HL-60/S4 treated with phorbol 12-myristate 13-acetate at 8.2 ng/mL for 4 days and 3 days (cell line): ENCODE measurements at regions not wholly inside any gene's neighbourhood (a gene's known extent, or its start where the extent isn't known, plus 50 kb on each side); places are given as distances from the start of the nearest gene placed in this dataset.

Experiments used
- in situ Hi-C: fragments of 300-500 bp; cut with MboI; formaldehyde crosslinking; loops from 2 replicates; pipeline ENCODE4 v1.15.0; 2022; ENCODE audit warnings: low sequenced_read_pairs

DNA sequence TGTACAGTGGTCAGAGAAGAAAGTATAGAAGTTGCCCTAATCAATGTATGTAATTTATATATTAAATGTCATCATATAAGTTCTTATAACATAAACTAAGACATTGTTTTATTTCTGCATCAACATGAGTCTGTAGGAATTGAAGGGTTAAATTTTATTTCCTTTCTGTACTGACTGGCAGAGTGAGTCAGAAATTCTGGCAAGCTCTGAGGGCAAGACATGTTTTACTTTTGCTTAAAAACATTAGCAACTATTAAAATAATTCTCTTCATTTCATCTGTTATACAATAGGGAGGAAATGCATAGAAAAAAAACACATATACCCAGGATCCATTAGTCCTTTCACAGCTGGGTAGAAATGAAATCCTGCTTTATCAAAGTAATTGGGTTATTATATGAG is 171.4 kb upstream of the ALCAM start:
- in situ Hi-C loops, result no loop called here

DNA sequence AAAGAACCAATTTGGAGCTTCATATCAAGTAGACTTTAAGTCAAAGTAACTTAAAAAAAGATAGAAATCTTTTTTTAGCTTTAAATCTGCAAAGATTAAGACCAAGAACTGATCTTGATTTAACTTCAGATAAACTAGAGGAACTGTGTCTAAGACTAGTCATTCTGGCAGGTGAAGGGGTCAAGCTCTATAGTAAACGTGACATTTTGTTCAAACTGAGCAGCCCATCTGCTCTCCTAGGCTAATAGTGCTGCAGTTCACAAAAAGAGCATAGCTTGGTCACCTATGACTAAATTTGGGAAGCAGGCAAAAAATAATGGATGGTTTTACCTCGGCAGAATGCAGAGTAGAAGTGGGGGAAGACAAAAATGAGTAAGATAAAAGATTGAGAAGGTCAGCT is 168.8 kb upstream of the ALCAM start:
- in situ Hi-C loops, result no loop called here

DNA sequence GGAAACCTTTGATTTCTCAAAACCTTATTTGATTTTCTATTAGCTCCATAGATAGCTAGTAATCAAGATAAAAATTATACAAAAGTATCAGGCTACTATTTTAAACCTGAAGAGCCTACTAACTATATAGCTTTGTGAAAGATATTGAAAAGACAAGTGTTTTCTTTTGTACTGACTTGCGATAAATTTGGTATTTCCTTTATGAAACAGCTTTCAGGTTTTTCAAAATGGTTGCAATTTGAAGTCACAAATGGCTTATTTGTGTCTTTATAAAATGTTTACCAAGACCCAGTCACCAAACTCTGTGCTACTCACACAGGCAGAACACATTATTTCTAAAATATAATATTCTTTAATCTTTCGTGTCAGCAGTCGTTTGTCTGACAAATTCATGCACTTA is 167.5 kb upstream of the ALCAM start:
- in situ Hi-C loops, result no loop called here

DNA sequence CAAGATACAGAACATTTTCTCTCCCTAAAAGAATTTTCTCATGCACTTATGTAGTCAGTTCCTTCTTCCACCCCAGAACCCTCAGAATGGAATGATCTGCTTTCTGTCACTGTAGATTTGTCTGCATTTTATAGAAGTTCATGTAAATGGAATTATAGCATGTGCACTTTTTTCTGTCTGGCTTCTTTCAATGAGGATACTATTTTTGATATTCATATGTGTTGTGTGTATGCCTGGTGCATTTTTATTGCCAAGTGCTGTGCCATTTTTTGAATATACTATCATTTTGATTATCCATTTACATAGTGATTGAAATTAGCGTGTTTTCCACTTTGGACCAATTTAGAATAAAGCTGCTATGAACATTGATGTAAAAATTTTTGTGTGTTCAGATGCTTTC is 156.6 kb upstream of the ALCAM start:
- in situ Hi-C loops, result no loop called here

DNA sequence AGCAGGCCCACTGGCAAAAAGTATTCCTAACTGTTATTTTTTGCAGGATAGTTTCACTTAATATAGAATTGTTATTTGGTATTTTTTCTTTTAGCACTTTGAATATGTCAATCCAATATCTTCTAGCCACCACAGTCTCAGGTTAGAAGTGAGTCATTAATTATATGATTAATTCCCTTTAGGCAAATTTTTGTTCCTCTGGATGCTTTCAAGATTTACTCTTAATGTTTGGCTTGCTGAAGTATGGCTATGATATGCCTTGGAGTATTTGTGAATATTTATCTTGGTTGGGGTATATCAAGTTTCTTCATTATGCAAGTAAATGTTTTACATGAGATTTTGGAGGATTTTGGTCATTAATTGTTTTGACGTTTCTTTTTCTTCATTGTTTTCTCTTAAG is 152.1 kb upstream of the ALCAM start:
- in situ Hi-C loops, result no loop called here

DNA sequence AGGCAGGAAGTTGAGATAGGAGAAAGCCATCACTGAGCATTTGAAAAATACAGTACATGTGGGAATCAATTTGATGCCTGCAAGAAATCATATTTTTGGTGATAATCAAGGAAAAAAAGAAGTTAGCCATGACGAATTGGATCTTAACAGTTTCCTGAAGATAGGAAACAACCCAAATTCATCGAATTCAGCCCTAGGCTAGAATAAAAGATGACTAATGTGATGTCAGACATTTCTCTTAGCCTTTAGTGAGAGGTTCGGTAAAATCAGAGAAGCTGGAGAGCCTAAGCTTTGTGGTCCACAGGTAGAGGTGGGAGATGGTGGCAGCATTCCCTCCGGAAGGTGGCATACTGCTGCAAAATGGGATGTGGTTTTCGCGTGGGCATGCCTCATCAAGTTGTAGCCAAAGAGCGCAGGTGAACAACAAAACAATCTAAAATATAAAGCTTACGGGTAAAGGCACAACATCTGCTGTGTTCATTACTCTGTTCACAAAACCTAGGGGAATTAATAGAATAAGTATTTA is 144.1 kb upstream of the ALCAM start:
- in situ Hi-C loops, result no loop called here

DNA sequence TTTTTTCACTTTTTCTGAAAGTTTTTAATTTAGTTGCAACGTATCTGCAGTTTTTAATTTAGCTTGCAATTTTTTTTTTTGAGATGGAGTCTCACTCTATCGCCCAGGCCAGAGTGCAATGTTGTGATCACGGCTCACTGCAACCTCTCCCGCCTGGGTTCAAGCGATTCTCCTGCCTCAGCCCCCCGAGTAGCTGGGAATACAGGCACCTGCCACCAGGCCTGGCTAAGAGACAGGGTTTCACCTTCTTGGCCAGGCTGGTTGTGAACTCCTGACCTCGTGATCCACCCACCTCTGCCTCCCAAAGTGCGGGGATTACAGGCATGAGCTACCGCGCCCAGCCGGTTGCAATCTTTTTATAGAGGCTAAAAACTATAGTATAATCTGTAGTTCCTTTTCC is 142.9 kb upstream of the ALCAM start:
- in situ Hi-C loops, result no loop called here

DNA sequence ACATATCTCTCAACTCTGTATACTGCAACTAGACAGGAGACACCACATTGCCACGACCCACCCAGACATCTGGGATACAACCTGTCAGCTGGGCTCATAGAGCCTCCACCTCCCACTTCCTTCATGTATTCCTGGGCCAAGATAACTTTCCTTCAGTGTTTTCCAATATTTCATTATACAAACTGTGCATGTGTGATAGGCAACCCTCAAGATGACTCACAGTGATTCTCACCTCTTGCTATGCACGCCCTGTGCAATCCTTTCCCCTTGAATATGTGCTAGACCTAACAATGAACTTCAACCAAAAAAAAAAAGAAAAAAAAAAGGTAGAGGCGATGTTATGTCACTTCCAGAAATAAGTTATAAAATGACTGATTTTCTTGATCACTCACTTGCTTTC is 138.0 kb upstream of the ALCAM start:
- in situ Hi-C loops, result no loop called here

DNA sequence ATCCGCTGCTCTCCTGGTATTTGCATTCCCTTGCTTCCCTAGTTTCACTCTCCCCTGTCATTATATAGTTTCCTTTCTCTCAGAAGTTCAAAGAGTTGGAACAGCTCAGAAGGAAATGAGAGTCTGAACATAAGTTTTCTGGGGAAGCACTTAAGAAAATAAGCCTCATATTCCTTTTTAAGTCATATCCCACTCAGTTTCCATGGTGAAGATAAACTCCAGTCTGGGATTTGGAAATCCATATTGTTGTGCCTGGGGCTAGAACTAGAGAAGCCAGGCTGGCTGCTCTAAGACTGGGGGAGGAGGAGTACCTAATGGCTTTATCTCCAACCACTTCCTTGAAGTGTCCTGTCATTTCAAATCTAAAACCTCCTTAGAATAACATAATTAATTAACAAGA is 134.2 kb upstream of the ALCAM start:
- in situ Hi-C loops, result no loop called here

DNA sequence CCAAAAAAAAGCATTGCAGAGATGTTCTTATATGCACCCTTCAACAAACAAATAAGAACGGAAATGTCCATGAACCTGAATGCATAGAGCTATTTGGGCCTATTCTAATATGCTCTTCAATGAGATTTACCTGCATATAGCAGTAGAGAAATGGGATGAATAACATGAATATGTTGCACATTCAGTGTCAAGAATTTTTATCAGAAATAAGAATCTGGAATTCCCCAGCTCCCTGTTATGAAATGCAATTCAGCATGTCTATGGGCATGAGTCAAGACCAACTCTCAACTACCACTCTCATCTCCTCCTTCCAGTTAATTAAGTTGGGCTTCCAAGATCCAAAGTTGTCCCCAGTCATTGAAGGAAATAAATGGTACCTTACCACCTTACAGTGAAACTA is 133.7 kb upstream of the ALCAM start:
- in situ Hi-C loops, result no loop called here

DNA sequence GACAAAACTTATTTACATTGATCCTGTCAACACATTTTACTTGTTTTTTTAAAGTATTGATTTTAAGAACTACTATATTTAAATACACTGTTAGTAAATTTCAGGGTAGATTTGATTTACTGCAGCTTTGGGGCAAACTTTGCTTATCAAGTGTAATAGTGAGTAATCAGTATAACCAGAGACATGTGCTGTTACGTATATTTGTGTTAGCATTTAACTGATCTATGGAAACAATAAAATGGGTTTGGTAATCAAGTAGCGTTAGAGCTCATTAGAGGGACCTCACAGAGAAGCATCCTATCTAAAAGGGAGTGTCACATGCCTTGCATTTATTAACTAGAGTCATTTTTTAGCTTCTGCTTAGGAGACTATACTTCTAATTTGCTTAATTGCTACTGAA is 131.5 kb upstream of the ALCAM start:
- in situ Hi-C loops, result no loop called here

DNA sequence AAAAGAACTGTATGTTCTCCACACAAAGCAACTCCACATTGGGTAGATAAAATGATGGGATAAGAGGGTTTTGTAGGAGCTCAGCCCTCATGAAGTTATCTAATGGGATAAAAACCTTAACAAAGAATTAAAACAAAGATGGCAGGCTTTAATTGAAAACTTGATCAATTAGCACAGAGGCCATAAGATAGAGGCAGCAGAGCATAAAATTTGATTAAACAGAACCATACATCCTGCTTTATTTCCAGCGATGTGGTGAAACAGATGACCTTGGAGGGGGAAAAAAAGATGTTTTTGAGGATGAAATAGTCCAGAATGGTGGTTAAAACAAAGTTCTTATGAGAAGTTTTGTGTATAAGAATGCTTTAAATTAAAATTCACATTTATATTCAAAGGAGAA is 130.9 kb upstream of the ALCAM start:
- in situ Hi-C loops, result no loop called here

DNA sequence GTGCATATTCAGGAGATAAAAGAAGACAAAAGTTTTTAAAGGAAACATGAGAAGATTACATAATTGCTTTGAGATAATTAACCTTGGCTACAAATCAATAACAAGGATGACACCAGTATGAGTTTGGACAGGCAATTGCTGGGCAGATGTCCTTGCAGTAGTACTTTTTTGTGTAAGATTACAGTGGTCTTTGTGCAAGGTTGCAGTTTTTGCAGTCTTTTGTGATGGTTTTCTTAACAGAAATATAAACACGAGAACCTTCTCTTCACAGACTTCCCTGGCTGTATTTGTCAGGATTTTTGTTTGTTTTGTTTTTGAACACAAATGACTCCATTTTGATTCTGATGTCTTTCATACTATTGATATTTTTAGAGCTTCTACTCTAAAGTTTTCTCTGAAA is 128.3 kb upstream of the ALCAM start:
- in situ Hi-C loops, result no loop called here

DNA sequence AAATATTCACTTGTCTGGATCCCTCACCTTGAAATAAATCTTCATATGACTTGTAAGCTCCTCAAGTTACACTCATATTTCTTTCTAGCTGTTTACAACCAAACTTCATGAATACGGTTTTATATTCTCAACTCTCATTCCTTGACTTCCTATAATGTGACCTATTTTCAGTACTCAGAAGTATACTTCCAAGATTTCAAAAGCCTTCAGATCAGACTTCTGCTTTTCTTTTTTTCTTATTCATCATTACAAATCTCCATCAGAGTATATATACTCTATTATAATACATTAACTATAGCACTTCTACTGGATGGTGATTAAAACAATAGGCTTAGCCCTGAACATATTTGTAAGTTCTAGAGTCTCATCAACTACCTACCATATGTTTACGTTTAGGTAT is 123.6 kb upstream of the ALCAM start:
- in situ Hi-C loops, result no loop called here

DNA sequence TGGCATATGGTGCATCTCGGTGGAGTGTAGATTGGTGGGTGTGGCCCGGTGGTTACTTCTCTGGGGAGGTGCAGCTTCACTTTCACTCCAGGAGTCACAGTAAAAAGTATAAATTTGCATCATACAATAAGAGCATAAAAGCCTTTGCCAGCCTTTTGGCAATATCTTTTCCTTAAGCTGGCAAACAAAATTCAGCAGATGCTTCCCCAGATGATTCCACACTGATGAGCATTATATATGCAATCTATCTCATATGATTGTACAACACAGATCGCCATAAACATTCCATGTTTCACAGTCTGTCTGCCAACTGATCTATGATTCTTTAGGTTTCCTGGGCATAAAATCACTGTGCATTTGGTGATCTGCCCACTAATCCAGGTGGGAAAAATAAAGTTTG is 120.2 kb upstream of the ALCAM start:
- in situ Hi-C loops, result no loop called here

DNA sequence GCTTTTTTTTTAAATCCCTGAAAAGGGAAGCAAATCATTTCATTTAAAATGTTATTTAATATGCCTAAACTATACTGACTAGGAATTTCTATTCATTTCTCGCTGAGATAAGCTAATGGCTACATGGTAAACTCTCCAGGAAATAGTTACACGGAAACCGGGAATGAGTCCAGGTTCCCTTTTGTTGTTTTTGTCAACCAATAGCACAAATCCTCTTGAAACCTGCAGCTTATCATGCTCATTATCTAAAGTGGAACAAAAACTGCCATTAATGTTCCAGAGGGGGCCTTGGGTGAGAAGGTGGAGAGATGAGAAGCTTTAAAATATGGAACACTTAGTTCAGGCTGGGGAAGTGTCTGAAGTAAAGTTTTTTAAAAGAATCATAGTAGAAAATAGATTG is 113.5 kb upstream of the ALCAM start:
- in situ Hi-C loops, result no loop called here

DNA sequence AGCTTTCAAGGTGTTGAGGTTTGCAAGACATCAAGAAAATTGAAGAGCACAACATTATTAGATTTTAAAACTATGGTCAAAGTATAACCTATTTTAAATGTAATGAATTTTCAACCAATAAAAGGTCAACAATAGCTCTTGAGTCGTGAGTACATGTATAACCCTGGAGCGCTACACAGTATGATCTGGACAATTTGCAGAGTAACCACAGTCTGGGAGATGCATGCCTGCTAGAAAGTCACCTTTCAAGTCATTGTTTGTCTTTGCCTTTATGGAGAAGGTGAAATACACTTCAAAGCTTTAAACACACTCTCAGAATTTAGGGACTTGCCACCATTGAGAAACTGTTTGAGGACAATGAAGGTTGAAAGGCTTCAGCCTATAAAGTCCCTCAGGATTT is 112.6 kb upstream of the ALCAM start:
- in situ Hi-C loops, result no loop called here

DNA sequence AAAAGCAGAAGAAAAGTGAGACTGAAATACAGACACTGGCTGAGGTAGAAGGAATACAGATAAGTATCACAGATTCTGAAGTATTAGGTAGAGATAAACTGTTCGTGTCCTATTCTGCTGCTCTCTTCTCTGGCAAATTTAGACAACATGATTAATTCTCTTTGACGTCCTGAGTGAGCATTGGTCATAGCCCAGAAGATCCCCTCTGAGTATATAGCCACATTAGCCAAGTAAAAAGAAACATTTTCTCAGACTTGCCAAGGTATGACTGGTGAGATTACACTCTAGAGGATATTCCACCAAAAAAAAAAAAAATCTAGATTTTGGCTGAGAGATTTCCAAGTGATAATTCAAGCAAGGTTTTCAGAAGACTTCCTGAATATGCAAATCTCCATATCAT is 111.4 kb upstream of the ALCAM start:
- in situ Hi-C loops, result no loop called here

DNA sequence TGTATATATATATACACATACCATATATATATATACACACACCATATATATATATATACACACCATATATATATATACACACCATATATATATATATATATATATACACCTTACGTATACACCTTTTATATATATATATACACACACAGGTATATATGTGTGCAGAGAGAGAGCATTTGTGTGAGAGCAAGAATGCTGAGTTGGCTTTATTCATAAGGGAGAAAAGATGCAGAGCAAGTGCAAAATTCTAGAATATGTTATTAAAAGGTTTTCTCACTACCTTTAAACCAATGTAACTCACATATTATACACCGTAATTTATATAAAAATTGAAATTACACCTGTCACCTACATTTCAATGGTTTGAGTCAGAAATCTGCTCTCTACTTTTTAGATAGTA is 107.2 kb upstream of the ALCAM start:
- in situ Hi-C loops, result no loop called here

DNA sequence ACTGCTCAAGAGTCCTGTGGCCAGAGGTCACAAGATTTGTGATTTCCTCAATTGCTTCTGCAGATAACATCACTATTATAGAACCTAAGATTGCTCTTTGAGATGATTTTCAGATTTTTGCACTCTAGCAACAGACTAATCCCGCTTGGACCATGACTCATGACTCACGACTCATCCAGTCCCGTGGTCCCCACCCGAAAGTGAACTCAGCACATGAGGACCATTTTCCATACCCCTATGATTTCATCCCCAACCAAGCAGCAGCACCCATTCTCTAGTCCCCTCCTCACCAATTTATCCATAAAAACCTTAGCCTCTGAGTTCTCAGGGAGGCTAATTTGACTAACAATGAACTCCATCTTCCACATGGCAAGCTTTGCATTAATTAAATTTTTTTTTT is 106.3 kb upstream of the ALCAM start:
- in situ Hi-C loops, result no loop called here

DNA sequence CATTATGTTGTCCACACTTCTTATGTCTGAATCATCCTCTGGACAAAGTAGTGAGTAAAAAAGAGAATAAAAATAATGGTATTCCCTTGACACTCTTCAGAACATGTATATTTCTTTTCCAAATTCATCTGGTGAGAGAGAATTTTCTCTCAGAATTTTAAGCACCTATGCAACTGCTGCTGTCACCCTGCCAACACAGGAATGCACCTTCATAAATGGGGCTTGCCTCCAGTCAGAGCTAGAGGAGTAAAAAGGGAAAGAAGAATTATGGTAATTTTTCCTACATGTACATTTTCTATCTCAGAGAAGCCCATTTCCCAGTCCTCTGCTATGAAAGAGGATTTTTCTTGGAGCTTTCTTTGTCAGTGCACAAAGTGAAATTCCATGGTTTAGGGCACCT is 92.2 kb upstream of the ALCAM start:
- in situ Hi-C loops, result no loop called here

DNA sequence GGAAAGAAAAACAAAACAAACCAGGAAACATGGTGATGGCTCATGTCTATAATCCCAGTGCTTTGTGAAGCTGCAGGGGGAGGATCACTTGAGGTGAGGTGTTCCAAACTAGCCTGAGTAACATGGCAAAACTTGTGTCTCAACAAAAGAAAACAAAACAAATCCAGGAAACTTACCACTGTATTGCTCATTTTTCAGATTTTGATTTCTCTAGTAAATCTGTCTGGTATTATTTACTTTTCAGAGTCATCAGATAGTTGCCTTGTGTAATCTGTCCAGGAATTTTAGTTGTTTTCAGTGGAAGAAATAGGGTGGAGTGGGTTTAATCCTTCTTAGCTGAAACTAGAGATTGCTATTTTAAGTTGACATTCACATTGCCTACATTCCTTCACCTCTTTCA is 91.8 kb upstream of the ALCAM start:
- in situ Hi-C loops, result no loop called here

DNA sequence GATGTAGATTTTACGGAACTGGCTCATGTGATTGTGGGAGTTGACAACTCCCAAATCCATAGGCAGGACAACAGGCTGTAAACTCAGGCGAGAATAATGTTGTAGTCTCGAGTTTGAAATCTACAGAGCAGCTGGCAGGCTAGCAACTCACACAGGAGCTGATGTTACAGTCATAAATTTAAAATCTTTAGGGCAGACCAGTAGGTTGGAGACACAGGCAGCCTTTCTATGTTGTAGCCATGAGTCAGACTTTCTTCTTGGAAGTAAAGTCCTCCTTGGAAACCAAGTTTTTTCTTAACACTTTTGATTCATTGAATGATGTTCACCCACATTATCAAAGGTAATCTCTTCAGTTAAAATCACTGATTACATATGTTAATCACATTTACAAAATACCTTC is 89.1 kb upstream of the ALCAM start:
- in situ Hi-C loops, result no loop called here

DNA sequence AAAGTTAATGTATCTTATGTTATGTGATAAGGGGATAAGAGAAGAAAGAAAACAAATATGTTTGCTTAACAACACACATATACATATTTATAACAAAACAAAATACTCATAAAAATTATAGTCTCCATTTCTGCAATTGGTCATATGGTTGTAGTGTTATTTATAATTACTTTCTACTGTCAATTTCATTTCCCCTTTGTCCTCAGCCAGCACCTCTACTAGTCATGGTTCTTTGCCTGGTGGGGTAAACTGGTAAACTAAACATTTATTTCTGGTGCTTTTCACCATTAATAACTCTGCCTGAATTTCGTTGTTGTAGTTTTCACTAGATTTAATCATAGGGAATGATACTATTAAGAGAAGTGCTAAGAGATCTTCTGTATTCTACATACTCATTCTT is 88.0 kb upstream of the ALCAM start:
- in situ Hi-C loops, result no loop called here
